GM12872 (cell line): ENCODE measurements at regions not wholly inside any gene's neighbourhood (a gene's known extent, or its start where the extent isn't known, plus 50 kb on each side); places are given as distances from the start of the nearest gene placed in this dataset.

Experiments used
- CTCF ChIP-seq: IDR thresholded peaks from 3 replicates; pipeline ENCODE4 v1.5.1; 2011; ENCODE audit warnings: low read depth, mild to moderate bottlenecking, low read length, moderate library complexity; ENCODE audit not compliant: insufficient read depth

GRCh38 chr21:16055014-16055413, 325.2 kb downstream of the USP25 start:
- TF ChIP-seq CTCF = no peak

GRCh38 chr21:16058896-16059295, 329.1 kb downstream of the USP25 start:
- no peak for TF ChIP-seq CTCF

GRCh38 chr21:16059981-16060380, 330.2 kb downstream of the USP25 start:
- TF ChIP-seq CTCF = no peak

- no peak for TF ChIP-seq CTCF
Observed at GRCh38 chr21:16061194-16061593, 331.4 kb downstream of the USP25 start.

GRCh38 chr21:16069178-16070112, 339.7 kb downstream of the USP25 start:
- TF ChIP-seq CTCF = no peak

GRCh38 chr21:16070207-16070651, 340.4 kb downstream of the USP25 start:
- no peak for TF ChIP-seq CTCF

- no peak for TF ChIP-seq CTCF
Observed at GRCh38 chr21:16071092-16071491, 341.3 kb downstream of the USP25 start.
